HG03439 (cell line): ENCODE measurements at regions not wholly inside any gene's neighbourhood (a gene's known extent, or its start where the extent isn't known, plus 50 kb on each side); places are given as distances from the start of the nearest gene placed in this dataset.
"Not testable (repeated sequence)": the region's sequence is repeated elsewhere in the genome, so short reads cannot be mapped to it uniquely, and the experiment has no call there.

Experiments
- ATAC-seq: cut with Tn5 transposase; IDR thresholded peaks from one replicate; pipeline ENCODE4 v1.9.1; 2021; ENCODE audit warnings: mild to moderate bottlenecking, moderate library complexity; ENCODE audit not compliant: unreplicated experiment

DNA sequence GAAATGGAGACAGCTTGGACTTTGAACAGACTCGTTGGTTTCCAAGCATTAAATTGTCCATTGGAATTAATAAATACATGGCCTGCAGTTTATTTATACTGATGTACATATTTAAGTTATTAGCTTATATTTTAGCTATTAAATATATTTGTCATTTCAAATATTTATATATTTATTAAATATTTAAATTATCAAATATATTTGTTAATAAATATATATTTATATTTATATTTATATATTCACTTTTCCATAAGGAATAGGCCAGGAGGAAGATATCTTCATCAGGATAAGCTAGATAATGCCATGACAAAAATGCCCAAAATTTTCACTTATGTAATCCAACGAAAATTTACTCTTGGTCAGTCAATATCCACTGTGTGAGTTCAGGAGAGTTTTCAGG is 229.9 kb downstream of the ZNF608 start:
- ATAC-seq, result no peak

DNA sequence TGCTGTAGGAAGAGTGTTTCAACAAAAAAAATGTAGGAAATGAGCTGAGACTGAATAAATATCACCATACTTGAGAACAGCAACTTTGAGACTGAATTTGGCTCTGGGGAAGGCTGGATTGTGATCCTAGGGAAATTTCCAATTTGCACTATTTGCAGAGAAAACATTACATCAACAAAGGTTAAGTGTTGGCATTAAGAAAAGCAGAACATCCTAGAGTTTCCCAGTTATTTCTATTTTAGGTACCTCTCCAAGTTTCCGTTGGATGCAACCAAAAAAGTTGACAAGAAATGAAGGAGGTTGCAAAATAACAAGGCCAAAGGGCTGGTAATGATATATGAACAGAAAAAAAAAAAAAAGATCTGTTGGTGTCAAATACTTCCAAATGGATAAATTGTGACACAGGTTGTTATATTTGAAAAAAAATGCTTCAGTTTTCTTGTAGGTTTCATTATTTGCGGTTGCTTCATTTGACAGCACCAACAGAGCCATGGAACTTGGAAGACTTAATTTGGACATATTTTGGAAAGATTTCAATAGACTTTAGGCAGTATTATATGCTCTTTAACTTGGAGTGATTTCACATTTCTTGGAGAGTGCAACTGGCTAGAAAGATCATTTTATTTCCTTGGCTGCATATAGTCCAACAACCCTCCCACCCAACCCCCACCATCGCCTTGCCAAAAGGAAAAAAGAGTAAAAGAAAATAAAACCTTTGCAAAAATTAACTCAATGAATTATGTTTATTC is 230.8 kb downstream of the ZNF608 start:
- ATAC-seq, result no peak

- ATAC-seq, result no peak
Measured at GRCh38 chr5:124514956-124515355, 231.5 kb downstream of the ZNF608 start.

GRCh38 chr5:124512952-124513632 is 233.3 kb downstream of the ZNF608 start:
- ATAC-seq, result no peak

DNA sequence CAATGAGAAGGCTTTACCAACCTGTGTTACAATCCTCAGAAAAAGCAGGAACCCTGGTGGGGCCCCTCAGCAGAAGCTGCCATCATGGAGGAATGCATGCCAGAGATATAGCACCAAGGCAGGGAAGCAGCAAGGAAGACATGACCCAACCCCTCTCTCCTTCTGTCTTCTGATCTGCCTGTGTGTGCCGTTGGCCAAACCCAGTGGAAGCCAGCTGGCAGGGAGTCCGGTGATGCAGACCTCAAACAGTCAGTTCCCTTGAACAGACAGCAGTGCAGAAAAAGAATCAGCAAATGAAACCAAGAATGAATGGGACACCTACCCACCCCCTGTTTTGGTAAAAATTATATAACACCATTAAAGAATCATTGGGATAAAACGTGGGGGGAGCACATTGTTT is 234.2 kb downstream of the ZNF608 start:
- ATAC-seq, result no peak

GRCh38 chr5:124511791-124512190 is 234.6 kb downstream of the ZNF608 start:
- no peak for ATAC-seq

DNA sequence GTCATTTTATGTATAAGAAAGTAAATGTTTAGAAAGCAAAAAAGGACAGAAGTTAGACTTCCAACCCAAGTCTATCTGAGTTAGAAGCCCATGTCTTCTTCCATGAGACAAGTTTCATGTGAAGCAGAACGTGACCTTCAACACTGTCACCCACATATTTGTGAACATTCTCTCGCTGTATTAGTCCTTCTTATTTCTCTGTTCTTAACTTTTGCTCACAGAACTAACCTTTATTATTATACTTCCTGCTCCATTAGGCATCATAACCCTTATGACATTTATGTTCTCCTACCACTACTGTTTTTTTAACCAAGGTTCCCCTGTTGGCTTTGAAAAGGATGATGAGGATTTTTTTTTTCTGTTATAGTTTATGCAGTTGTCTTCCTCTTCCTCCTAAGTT is 238.8 kb downstream of the ZNF608 start:
- ATAC-seq, result no peak

DNA sequence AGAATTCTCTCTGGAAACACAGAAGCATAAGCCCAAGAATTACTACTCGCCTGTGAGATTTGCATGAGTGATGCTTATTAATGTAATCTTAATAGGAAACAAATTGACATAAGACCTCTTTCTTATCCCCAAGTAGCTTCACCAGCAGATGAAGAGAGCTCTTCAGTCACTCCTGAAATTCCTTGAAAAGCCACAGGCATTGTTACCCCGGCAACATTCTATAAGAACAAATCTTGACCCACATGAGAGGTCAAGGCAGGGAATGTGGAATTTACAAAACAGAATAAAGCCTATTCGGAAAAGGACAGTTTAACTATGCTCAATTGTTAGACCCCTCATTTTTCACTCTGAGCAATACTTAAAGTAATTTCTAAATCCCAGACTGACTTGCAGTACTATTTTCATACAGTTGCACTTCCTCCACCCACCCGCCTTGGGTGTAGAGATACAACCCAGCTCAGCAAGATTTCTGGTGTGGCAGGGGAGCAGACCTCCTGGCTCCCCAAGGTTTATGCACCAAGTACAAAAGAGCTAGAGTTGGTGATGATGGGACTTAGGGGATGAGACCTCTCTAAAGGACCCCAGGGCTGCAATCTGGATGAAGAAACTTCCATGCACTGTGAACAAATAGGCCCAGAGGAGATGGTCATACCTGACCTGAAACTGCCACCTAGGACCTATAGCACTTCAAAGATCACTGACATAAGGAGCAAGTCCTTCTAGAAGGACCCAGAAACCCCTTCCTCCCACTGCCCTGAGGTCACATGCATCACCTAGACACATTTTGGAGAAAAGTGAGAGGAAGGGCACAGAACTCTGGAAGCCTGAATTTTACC is 242.1 kb downstream of the ZNF608 start:
- peak; percentile 98 for ATAC-seq

- no peak for ATAC-seq
Measured at GRCh38 chr5:124502551-124502950, 243.9 kb downstream of the ZNF608 start.

GRCh38 chr5:124499818-124500217 is 246.6 kb downstream of the ZNF608 start:
- not testable (repeated sequence) for ATAC-seq

DNA sequence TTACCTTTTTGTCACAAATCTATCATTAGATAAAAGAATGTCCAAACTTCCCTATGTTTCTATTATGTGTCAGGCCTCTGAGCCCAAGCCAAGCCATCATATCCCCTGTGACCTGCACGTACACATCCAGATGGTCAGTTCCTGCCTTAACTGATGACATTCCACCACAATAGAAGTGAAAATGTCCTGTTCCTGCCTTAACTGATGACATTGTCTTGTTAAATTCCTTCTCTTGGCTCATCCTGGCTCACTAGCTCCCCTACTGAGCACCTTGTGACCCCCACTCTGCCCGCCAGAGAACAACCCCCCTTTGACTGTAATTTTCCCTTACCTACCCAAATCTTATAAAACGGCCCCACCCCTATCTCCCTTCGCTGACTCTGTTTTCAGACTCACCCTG is 249.5 kb downstream of the ZNF608 start:
- not testable (repeated sequence) for ATAC-seq

- ATAC-seq, result no peak
Measured at GRCh38 chr5:124494540-124495116, 251.8 kb downstream of the ZNF608 start.

DNA sequence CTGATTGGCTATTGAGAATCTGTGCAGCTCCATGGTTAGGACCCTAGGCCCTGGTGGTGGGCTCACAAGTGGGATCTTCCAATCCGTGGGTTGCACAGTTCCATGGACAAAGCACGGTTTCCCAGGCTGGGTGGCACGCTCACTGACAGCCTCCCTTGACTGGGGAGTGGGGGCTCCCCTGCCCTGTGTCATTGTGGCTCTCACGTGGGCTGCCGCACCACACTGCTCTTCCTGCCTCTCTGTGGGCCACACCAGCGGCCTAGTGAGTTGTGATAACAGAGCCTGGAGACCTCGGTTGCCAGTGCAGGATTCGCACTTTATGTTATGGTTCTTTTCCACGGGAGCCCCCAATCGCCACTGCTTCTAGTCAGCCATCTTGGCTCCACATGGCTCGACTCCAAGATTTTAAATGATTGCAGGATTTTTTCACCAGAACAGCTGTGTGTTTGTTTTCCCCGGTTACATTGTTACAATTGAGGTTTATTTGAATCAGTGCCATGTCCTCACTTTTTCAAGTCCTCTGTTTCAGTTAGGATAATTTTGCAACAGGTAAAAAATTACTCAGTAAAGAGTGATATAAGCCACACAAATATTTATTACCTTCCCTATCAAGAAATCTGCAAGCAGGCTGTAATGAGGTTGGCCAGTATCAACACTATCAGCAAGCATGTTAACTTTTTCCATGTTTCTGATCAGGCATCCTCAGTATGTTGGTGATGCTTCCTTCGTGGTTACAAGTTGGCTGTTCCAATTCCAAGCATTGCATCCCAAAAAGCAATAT is 253.8 kb downstream of the ZNF608 start:
- no peak for ATAC-seq

- ATAC-seq, result not testable (repeated sequence)
Measured at GRCh38 chr5:124490315-124490714, 256.1 kb downstream of the ZNF608 start.

DNA sequence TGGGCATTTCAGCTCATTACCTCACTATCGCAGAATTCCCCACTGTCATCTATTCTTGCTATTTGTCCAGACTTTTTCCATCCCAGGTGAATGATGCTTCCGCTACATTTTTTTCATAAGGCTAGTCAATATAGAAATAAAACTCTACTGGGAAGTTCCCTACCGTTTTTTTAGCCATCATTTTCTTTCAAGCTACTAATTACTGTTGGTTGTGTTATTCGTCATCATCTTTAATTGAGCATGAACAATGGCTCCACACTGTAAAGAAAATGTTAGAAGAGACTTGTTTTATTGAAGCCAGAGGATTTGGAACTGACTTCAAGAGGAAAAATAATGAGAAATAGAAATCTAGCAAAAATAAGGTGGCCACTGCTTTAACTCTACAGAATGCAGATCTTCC is 265.0 kb downstream of the ZNF608 start:
- ATAC-seq, result no peak

- ATAC-seq, result no peak
Measured at GRCh38 chr5:124480964-124481363, 265.5 kb downstream of the ZNF608 start.

- no peak for ATAC-seq
Measured at GRCh38 chr5:124480022-124480421, 266.4 kb downstream of the ZNF608 start.

- no peak for ATAC-seq
Measured at GRCh38 chr5:124478264-124478663, 268.2 kb downstream of the ZNF608 start.

DNA sequence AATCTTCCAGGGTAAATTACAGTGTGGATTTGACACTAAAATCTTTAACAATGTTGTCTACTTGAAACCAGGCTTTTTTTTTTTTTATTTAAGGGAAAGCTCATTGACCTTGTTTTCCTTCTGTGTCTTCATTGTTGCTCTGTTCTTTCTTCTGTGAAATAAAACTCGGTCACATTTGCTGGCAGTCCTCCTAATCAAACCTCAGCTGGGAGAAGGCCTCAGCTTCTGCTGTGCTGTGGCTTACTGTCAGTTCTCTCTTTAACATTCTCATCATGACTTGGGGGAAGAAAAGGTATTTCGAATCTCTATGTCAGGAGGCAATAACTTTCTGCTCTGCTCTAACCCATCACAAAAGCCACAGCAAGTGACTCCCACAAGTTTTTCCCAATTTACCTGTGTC is 268.9 kb downstream of the ZNF608 start:
- no peak for ATAC-seq

DNA sequence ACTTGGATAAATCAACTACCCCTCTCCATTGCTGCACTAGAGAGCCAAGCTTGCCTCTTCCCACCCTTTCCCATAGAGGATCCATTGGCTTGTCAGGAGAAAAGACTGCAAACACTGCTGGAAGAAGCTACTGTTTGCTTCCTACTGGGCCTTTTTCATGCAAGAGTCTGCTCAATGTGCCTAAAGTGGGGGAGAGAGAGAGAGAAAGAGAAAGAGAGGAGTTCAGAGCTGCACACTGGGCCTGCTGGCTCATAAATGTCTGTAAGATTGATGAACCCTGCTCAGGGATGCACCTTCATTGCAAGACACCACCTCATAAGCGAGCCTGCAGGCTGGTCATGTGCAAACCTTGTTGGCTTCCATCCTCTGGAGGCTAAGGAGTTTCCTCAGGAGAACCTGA is 269.4 kb downstream of the ZNF608 start:
- no peak for ATAC-seq
